ENCODE measurements at regions not wholly inside any gene's neighbourhood (a gene's known extent, or its start where the extent isn't known, plus 50 kb on each side); places are given as distances from the start of the nearest gene placed in this dataset.

DNA sequence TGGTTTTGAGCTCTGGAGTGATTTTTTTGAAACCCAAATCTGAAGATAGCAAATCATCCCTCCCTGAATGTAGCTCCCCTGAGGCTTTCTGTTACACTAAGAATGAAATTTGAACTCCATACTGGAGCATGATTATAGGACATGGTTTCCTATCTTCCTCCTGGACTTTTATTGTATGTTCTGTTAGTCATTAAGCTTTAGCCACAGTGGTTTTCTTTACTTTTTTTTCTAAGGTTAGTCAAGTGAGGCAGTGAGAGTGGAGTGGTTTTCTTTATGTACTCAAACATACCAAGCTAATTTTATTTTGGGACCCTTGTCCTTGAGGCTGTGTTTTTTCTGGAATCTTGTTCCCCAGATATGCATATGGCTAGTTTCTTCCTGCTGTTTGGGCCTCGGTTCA lies 55.2 kb upstream of the FRMD4B start:
- H3K27me3 Mint-ChIP-seq (ENCODE audit: low read depth in 3 of 3), result no peaks in the 10 kb centered on the region
- Histone ChIP-seq H3K9ac (ENCODE audit: insufficient read depth, low read length, poor library complexity, severe bottlenecking) (no peak overlapping the region), H4K20me1 (ENCODE audit: insufficient read depth, low read length) (no peaks in the 10 kb centered on the region), H3K79me2 (ENCODE audit: insufficient read depth, low read length) (no peaks in the 10 kb centered on the region), H3K27ac (ENCODE audit: low read depth in 1 of 2, low read length in 2 of 2) (no peak overlapping the region), H3K4me2 (replicated peaks; ENCODE audit: extremely low read depth, low read length, poor library complexity, severe bottlenecking) (no peak overlapping the region), H3K27me3 (ENCODE audit: control insufficient read depth in 2 of 2, insufficient read depth in 2 of 2, low read length in 2 of 2) (no peaks in the 10 kb centered on the region), H3K4me1 (ENCODE audit: control insufficient read depth in 1 of 2, insufficient read depth in 2 of 2, low read length in 2 of 2) (peaks cover 6 to 7% of the 10 kb centered on the region in 2 donors), H3K4me3 (replicated peaks in 1 of 3; ENCODE audit: low read depth in 2 of 3, low read length in 3 of 3) (no peak overlapping the region), H3K9me3 (replicated peaks in 1 of 2; ENCODE audit: control insufficient read depth in 1 of 2, insufficient read depth in 1 of 2, low read length in 2 of 2) (no peaks in the 10 kb centered on the region), H2AFZ (ENCODE audit: insufficient read depth, low read depth, low read length, poor library complexity, severe bottlenecking) (no peak overlapping the region), H3K36me3 (replicated peaks in 1 of 2; ENCODE audit: control insufficient read depth in 1 of 2, insufficient read depth in 2 of 2, low read length in 2 of 2) (no peaks in the 10 kb centered on the region)
- peaks cover 16% of the 10 kb centered on the region for H3K4me1 Mint-ChIP-seq
- intact Hi-C loops (cut with micrococcal nuclease), result no loop called here
- no peaks in the 10 kb centered on the region for H3K36me3 Mint-ChIP-seq
- TF ChIP-seq, protein P1, sequence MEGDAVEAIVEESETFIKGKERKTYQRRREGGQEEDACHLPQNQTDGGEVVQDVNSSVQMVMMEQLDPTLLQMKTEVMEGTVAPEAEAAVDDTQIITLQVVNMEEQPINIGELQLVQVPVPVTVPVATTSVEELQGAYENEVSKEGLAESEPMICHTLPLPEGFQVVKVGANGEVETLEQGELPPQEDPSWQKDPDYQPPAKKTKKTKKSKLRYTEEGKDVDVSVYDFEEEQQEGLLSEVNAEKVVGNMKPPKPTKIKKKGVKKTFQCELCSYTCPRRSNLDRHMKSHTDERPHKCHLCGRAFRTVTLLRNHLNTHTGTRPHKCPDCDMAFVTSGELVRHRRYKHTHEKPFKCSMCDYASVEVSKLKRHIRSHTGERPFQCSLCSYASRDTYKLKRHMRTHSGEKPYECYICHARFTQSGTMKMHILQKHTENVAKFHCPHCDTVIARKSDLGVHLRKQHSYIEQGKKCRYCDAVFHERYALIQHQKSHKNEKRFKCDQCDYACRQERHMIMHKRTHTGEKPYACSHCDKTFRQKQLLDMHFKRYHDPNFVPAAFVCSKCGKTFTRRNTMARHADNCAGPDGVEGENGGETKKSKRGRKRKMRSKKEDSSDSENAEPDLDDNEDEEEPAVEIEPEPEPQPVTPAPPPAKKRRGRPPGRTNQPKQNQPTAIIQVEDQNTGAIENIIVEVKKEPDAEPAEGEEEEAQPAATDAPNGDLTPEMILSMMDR (IDR thresholded peaks at IDR 0.05), result no peak
- DNase-seq, result no peak
- H3K27ac Mint-ChIP-seq, result no peak overlapping the region
- H3K9me3 Mint-ChIP-seq, result peaks cover 0 to 4% (median 2%) of the 10 kb centered on the region in 7 donors
- no peak overlapping the region for H3K4me3 Mint-ChIP-seq
- 83% methylated on average over 1 of the region's 1 CpG for WGBS (ENCODE audit: insufficient coverage)

- H3K4me1 ChIP-seq (ENCODE audit: control insufficient read depth in 1 of 2, insufficient read depth in 2 of 2, low read length in 2 of 2), result peaks cover 11 to 12% of the 10 kb centered on the region in 2 donors
- H3K27me3 Mint-ChIP-seq (ENCODE audit: low read depth in 3 of 3), result no peaks in the 10 kb centered on the region
- peak overlapping the region in 4 of 7 donors; percentile 5 to 80 (median 56) for H3K27ac Mint-ChIP-seq
- peaks cover 0 to 3% (median 2%) of the 10 kb centered on the region in 7 donors for H3K9me3 Mint-ChIP-seq
- H3K4me1 Mint-ChIP-seq, result peaks cover 24% of the 10 kb centered on the region
- no peaks in the 10 kb centered on the region for H3K79me2 ChIP-seq (ENCODE audit: insufficient read depth, low read length)
- no peaks in the 10 kb centered on the region for H3K27me3 ChIP-seq (ENCODE audit: control insufficient read depth in 2 of 2, insufficient read depth in 2 of 2, low read length in 2 of 2)
- H3K36me3 Mint-ChIP-seq, result no peaks in the 10 kb centered on the region
- H3K9ac ChIP-seq (ENCODE audit: insufficient read depth, low read length, poor library complexity, severe bottlenecking), result no peak overlapping the region
- DNase-seq, result peak; percentile 14 to 36 (median 29)
- TF ChIP-seq, protein P1 (IDR thresholded peaks at IDR 0.05), result peak; percentile 70
- WGBS (ENCODE audit: insufficient coverage), result no CpG with 5 or more reads among the region's 1 CpG
- no peaks in the 10 kb centered on the region for H3K9me3 ChIP-seq (replicated peaks in 1 of 2; ENCODE audit: control insufficient read depth in 1 of 2, insufficient read depth in 1 of 2, low read length in 2 of 2)
- no peaks in the 10 kb centered on the region for H3K36me3 ChIP-seq (replicated peaks in 1 of 2; ENCODE audit: control insufficient read depth in 1 of 2, insufficient read depth in 2 of 2, low read length in 2 of 2)
- H2AFZ ChIP-seq (ENCODE audit: insufficient read depth, low read depth, low read length, poor library complexity, severe bottlenecking), result no peak overlapping the region
- no peaks in the 10 kb centered on the region for H4K20me1 ChIP-seq (ENCODE audit: insufficient read depth, low read length)
- peak overlapping the region in 1 of 2 donors; percentile 48 for H3K4me3 Mint-ChIP-seq
- H3K4me2 ChIP-seq (replicated peaks; ENCODE audit: extremely low read depth, low read length, poor library complexity, severe bottlenecking), result peak overlapping the region; percentile 55
- intact Hi-C loops (cut with micrococcal nuclease), result no loop called here
- H3K27ac ChIP-seq (ENCODE audit: low read depth in 1 of 2, low read length in 2 of 2), result no peak overlapping the region
- peak overlapping the region in 2 of 3 experiments; percentile 25 to 46 for H3K4me3 ChIP-seq (replicated peaks in 1 of 3; ENCODE audit: low read depth in 2 of 3, low read length in 3 of 3)
Observed at GRCh38 chr3:69439643-69440270, 53.9 kb upstream of the FRMD4B start.

All from CD14-positive monocyte (primary cell).